Activated T-cell treated with anti-CD3 and anti-CD28 coated beads, Interleukin-2, amount 50 U/mL, for 48 hours (primary cell): ENCODE measurements at regions not wholly inside any gene's neighbourhood (a gene's known extent, or its start where the extent isn't known, plus 50 kb on each side); places are given as distances from the start of the nearest gene placed in this dataset.

ENCODE experiments used
- DNase-seq, 2 experiments: peaks; one replicate each; pipeline ENCODE4 v3.0.0-alpha.2; 2020

DNA sequence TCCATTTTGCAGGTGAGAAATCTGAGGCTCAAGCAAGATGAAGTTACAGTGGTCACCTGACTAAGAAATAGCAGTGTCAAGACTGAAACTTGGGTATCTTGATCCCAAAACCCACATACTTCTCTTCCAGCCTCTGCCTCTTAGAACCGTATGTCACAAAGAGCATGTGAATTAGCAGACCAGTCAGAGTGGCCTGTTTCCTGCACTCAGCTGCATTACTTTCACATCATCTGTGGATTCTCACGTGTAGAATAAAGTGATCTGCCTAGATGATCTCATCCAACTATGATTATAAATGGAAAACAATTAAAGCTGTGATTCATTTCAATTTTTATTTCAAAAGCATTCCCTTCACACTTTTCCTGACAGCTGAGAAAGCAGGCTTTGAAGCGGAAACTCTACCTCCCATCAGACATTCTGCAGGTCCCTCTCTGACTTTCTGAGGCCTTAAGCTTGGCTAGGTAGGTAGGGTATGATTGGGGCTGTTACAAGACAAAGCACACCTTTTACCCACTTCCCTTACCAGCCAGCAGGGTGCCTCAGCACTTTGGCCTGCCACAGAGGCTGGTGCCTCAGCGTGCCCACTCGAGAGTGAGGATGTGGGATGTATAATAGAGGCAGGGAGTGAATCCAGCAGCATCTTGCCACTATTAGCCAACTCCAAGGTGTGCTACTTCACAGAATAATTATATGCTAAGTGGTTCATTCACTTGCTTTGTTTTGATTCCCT is 70.2 kb upstream of the PDE1C start:
- no peak for DNase-seq

GRCh38 chr7:32137059-32137458 is 66.9 kb upstream of the PDE1C start:
- DNase-seq, result no peak

GRCh38 chr7:32131091-32131490 is 60.9 kb upstream of the PDE1C start:
- no peak for DNase-seq

DNA sequence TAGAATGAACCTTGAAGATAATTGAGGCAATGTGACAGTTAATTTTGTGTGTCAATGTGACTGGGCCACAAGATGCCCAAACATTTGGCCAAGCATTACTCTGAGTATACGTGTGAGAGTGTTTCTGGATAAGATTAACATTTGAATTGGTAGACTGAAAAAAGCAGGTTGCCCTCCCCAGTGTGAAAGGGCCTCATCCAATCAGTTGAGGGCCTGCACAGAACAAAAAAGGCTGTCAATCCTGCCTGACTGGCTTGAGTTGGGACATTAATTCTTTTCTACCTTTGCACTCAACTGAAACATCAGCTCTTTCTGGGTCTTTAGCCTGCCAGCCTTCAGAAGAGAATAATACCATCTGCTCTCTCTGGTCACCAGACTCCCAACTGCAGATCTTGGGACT is 56.6 kb upstream of the PDE1C start:
- no peak for DNase-seq
